ENCODE measurements at regions not wholly inside any gene's neighbourhood (a gene's known extent, or its start where the extent isn't known, plus 50 kb on each side); places are given as distances from the start of the nearest gene placed in this dataset.

DNA sequence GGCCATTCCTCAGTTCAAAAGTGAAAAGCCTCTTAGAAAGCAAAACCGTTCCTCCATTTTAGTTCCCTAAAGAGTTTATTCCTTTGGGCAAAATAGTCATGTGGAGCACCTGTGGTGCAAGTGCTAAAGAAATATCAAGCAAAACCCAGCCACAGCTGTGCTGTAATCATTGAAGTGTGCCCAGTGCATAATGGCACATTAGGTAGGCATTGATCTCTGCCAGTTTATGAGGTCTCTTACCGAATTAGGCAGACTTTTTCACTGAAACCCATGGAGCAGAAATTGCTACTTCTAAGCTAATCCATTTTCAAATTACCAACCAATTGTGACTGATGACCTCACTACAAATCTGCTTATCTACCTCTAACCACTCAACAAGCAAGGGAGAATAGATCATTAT lies 97.2 kb upstream of the SEMA3A start:
- no peak for ATAC-seq (ENCODE audit: low read depth)
- DNase-seq = no peak
- POLR2A ChIA-PET = no interaction called here
- intact Hi-C loops (cut with micrococcal nuclease) = no loop called here
- TF ChIP-seq, protein P1, sequence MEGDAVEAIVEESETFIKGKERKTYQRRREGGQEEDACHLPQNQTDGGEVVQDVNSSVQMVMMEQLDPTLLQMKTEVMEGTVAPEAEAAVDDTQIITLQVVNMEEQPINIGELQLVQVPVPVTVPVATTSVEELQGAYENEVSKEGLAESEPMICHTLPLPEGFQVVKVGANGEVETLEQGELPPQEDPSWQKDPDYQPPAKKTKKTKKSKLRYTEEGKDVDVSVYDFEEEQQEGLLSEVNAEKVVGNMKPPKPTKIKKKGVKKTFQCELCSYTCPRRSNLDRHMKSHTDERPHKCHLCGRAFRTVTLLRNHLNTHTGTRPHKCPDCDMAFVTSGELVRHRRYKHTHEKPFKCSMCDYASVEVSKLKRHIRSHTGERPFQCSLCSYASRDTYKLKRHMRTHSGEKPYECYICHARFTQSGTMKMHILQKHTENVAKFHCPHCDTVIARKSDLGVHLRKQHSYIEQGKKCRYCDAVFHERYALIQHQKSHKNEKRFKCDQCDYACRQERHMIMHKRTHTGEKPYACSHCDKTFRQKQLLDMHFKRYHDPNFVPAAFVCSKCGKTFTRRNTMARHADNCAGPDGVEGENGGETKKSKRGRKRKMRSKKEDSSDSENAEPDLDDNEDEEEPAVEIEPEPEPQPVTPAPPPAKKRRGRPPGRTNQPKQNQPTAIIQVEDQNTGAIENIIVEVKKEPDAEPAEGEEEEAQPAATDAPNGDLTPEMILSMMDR (IDR thresholded peaks at IDR 0.05) = no peak
- Mint-ChIP-seq H3K9me3 (no peaks in the 10 kb centered on the region), H3K27me3 (no peaks in the 10 kb centered on the region), H3K27ac (no peak overlapping the region), H3K4me1 (no peaks in the 10 kb centered on the region), H3K36me3 (ENCODE audit: low read depth) (no peaks in the 10 kb centered on the region), H3K4me3 (no peak overlapping the region)
- CTCF ChIA-PET = no interaction called here

DNA sequence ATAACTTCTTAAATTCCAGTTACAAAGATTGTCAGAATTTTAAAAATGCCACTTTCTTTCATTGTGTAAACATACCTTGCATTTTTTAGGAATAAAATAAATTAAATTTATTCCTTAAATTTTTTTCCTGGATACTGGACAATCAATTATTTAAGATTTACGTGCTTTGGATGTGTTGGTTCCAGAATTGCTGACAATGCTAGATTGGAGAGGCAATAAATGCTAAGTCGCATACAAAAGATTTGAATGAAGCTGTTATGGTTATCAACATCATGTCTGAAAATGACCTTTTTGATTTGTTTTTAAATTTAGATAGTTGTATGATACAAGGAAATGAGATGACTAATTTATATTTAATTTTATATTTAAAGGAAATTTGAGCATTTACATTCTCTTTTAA lies 89.2 kb upstream of the SEMA3A start:
- Mint-ChIP-seq H3K4me3 (no peak overlapping the region), H3K27me3 (no peaks in the 10 kb centered on the region), H3K27ac (no peak overlapping the region), H3K4me1 (no peaks in the 10 kb centered on the region), H3K9me3 (no peaks in the 10 kb centered on the region), H3K36me3 (ENCODE audit: low read depth) (no peaks in the 10 kb centered on the region)
- POLR2A ChIA-PET = no interaction called here
- DNase-seq (no peak), ATAC-seq (ENCODE audit: low read depth) (no peak)
- TF ChIP-seq, protein P1 (IDR thresholded peaks at IDR 0.05) = no peak
- intact Hi-C loops (cut with micrococcal nuclease) = no loop called here
- CTCF ChIA-PET = no interaction called here

DNA sequence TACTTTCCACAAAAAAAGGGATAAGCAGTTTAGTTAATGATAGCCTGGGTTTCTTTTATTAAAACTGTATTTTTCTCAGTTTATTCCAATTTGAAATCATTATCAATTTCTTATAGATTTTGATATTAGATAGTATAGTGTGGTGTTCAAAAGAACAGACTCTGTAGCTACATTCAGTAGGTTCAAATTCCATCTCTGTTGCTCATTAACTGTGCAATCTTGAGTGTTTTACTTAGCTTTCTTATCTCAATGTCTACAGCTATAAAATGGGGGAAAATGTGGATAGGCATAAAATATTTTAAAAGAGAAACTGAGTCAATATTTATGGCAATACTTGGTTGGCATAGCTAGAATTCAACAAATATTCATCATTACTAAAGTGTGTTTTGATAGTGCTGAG lies 86.9 kb upstream of the SEMA3A start:
- H3K4me1 Mint-ChIP-seq = no peaks in the 10 kb centered on the region
- POLR2A ChIA-PET = no interaction called here
- TF ChIP-seq, protein P1 (IDR thresholded peaks at IDR 0.05) = no peak
- H3K9me3 Mint-ChIP-seq = no peaks in the 10 kb centered on the region
- DNase-seq (no peak), ATAC-seq (ENCODE audit: low read depth) (no peak)
- intact Hi-C loops (cut with micrococcal nuclease) = no loop called here
- CTCF ChIA-PET = no interaction called here
- no peaks in the 10 kb centered on the region for H3K27me3 Mint-ChIP-seq
- no peaks in the 10 kb centered on the region for H3K36me3 Mint-ChIP-seq (ENCODE audit: low read depth)
- no peak overlapping the region for H3K4me3 Mint-ChIP-seq
- H3K27ac Mint-ChIP-seq = no peak overlapping the region

DNA sequence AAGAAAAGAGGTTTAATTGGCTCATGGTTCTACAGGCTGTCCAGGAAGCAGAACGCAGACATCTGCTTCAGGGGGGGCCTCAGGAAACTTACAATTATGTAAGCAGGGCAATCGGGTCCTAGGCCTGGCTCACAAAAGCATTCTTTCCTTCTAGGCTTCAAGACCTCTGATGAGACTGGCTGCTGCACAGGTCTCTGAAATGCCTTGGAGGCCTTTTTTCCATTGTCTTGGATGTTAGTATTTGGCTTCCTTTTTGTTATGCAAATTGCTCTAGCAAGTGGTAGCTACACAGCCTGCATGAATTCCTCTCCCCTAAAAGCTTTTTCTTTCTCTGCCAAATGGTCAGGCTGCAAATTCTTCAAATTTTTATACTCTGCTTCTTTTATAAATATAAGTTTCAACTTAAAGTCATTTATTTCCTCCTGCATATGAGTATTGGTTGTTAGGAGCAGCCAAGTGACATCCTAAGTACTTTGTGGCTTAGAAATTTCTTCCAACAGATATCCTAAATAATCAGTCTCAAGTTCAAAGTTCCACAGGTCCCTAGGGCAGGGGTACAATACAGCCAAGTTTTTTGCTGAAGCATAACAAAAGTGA lies 83.1 kb upstream of the SEMA3A start:
- Mint-ChIP-seq H3K27ac (no peak overlapping the region), H3K36me3 (ENCODE audit: low read depth) (no peaks in the 10 kb centered on the region), H3K27me3 (no peaks in the 10 kb centered on the region), H3K4me3 (no peak overlapping the region), H3K4me1 (no peaks in the 10 kb centered on the region), H3K9me3 (no peaks in the 10 kb centered on the region)
- ATAC-seq (ENCODE audit: low read depth) (no peak), DNase-seq (no peak)
- TF ChIP-seq, protein P1 (IDR thresholded peaks at IDR 0.05) = no peak
- ChIA-PET POLR2A (no interaction called here), CTCF (no interaction called here)
- intact Hi-C loops (cut with micrococcal nuclease) = no loop called here

DNA sequence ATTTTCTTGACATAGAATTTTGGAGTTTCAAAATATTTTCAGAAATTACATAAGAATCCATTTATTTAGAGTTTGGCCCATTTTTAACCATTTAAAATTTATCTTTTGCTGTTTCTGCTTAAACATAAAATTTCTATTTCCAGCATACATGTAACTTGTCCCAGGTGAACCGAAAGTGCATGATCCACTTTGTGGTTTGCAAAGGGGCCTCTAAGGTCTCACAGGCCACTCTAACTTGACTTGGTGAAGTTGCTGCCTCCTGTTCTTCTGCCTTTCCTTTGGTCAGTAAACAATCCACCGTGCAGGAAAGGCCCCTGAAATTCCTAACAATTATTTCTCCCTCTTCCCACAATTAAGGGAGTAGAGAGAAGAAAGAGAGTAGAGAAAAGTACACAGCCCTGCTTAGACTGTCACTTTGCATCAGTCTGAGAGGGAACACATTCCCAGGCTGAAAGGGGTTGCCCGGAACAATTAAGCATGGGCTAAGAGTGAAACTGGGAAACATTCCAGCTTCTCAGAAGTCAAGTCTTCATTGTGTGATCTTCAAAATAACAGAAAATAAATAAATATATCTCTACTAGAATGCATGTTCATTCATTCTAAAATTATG lies 79.5 kb upstream of the SEMA3A start:
- H3K4me1 Mint-ChIP-seq = no peaks in the 10 kb centered on the region
- CTCF ChIA-PET = no interaction called here

More for the DNA sequence above, 79.5 kb upstream of the SEMA3A start:
- Mint-ChIP-seq H3K36me3 (ENCODE audit: low read depth) (no peaks in the 10 kb centered on the region), H3K4me3 (no peak overlapping the region), H3K27ac (no peak overlapping the region), H3K27me3 (no peaks in the 10 kb centered on the region), H3K9me3 (no peaks in the 10 kb centered on the region)
- intact Hi-C loops (cut with micrococcal nuclease) = no loop called here
- ATAC-seq (ENCODE audit: low read depth) = no peak
- TF ChIP-seq, protein P1 (IDR thresholded peaks at IDR 0.05) = no peak
- POLR2A ChIA-PET = no interaction called here
- no peak for DNase-seq
